GM19438 (cell line): ENCODE measurements at regions not wholly inside any gene's neighbourhood (a gene's known extent, or its start where the extent isn't known, plus 50 kb on each side); places are given as distances from the start of the nearest gene placed in this dataset.

Experiments used
- ATAC-seq: cut with Tn5 transposase; IDR thresholded peaks from one replicate; pipeline ENCODE4 v1.9.1; 2021; ENCODE audit warnings: low read depth; ENCODE audit not compliant: unreplicated experiment

GRCh38 chr12:42980441-42980840 is 390.9 kb upstream of the PRICKLE1 start:
- ATAC-seq = no peak

- no peak for ATAC-seq
Measured at GRCh38 chr12:42979746-42980145, 390.2 kb upstream of the PRICKLE1 start.

GRCh38 chr12:42978708-42979107 is 389.2 kb upstream of the PRICKLE1 start:
- ATAC-seq = no peak

- ATAC-seq = no peak
Measured at GRCh38 chr12:42977451-42978230, 388.1 kb upstream of the PRICKLE1 start.

- ATAC-seq = no peak
Measured at GRCh38 chr12:42976620-42977019, 387.1 kb upstream of the PRICKLE1 start.

- ATAC-seq = no peak
Measured at GRCh38 chr12:42976122-42976521, 386.6 kb upstream of the PRICKLE1 start.

- no peak for ATAC-seq
Measured at GRCh38 chr12:42969355-42969754, 379.8 kb upstream of the PRICKLE1 start.

- no peak for ATAC-seq
Measured at GRCh38 chr12:42968426-42968825, 378.9 kb upstream of the PRICKLE1 start.

- ATAC-seq = no peak
Measured at GRCh38 chr12:42967850-42968249, 378.3 kb upstream of the PRICKLE1 start.

- ATAC-seq = no peak
Measured at GRCh38 chr12:42963988-42964387, 374.4 kb upstream of the PRICKLE1 start.

GRCh38 chr12:42962384-42962783 is 372.8 kb upstream of the PRICKLE1 start:
- no peak for ATAC-seq

GRCh38 chr12:42961395-42961794 is 371.8 kb upstream of the PRICKLE1 start:
- ATAC-seq = no peak

- no peak for ATAC-seq
Measured at GRCh38 chr12:42960087-42960527, 370.6 kb upstream of the PRICKLE1 start.

- ATAC-seq = no peak
Measured at GRCh38 chr12:42958291-42958674, 368.7 kb upstream of the PRICKLE1 start.

GRCh38 chr12:42957561-42958290 is 368.2 kb upstream of the PRICKLE1 start:
- no peak for ATAC-seq

GRCh38 chr12:42957136-42957535 is 367.6 kb upstream of the PRICKLE1 start:
- no peak for ATAC-seq

GRCh38 chr12:42953021-42953420 is 363.5 kb upstream of the PRICKLE1 start:
- ATAC-seq = no peak

- no peak for ATAC-seq
Measured at GRCh38 chr12:42946871-42947381, 357.4 kb upstream of the PRICKLE1 start.

GRCh38 chr12:42945927-42946326 is 356.4 kb upstream of the PRICKLE1 start:
- no peak for ATAC-seq

- no peak for ATAC-seq
Measured at GRCh38 chr12:42944516-42944915, 355.0 kb upstream of the PRICKLE1 start.

GRCh38 chr12:42936991-42937390 is 347.4 kb upstream of the PRICKLE1 start:
- ATAC-seq = no peak

GRCh38 chr12:42936260-42936659 is 346.7 kb upstream of the PRICKLE1 start:
- ATAC-seq = no peak
